ENCODE measurements at regions not wholly inside any gene's neighbourhood (a gene's known extent, or its start where the extent isn't known, plus 50 kb on each side); places are given as distances from the start of the nearest gene placed in this dataset.
"Not testable (repeated sequence)": the region's sequence is repeated elsewhere in the genome, so short reads cannot be mapped to it uniquely, and the experiment has no call there.

- Mint-ChIP-seq H3K27ac (no peak overlapping the region; the same call in 1 of the 2 replicates), H3K9me3 (peaks cover 11% of the 10 kb centered on the region), H3K4me3 (no peak overlapping the region), H3K36me3 (ENCODE audit: low read depth) (peaks cover 7% of the 10 kb centered on the region), H3K27me3 (ENCODE audit: insufficient read depth) (peaks cover 4% of the 10 kb centered on the region), H3K4me1 (ENCODE audit: low read depth) (peaks cover 18% of the 10 kb centered on the region)
- no peak for TF ChIP-seq CTCF (IDR thresholded peaks at IDR 0.05)
- peak; percentile 59 for DNase-seq
These were observed 159.8 kb upstream of the JADE1 start for GRCh38 chr4:128649575-128650205.

GRCh38 chr4:128649161-128649560 is 160.3 kb upstream of the JADE1 start:
- Mint-ChIP-seq H3K4me1 (ENCODE audit: low read depth) (peaks cover 18% of the 10 kb centered on the region), H3K27ac (no peak overlapping the region; the same call in 1 of the 2 replicates), H3K36me3 (ENCODE audit: low read depth) (peaks cover 4% of the 10 kb centered on the region; the same call in 1 of the 2 replicates), H3K4me3 (no peak overlapping the region), H3K27me3 (ENCODE audit: insufficient read depth) (peaks cover 4% of the 10 kb centered on the region), H3K9me3 (peaks cover 6% of the 10 kb centered on the region; the same call in 1 of the 2 replicates)
- DNase-seq: no peak
- no peak for TF ChIP-seq CTCF (IDR thresholded peaks at IDR 0.05)

GRCh38 chr4:128648021-128648420 is 161.5 kb upstream of the JADE1 start:
- no peak for TF ChIP-seq CTCF (IDR thresholded peaks at IDR 0.05)
- Mint-ChIP-seq H3K9me3 (no peaks in the 10 kb centered on the region), H3K27ac (no peak overlapping the region), H3K27me3 (ENCODE audit: insufficient read depth) (peaks cover 2% of the 10 kb centered on the region), H3K36me3 (ENCODE audit: low read depth) (no peaks in the 10 kb centered on the region), H3K4me1 (ENCODE audit: low read depth) (peaks cover 13% of the 10 kb centered on the region), H3K4me3 (no peak overlapping the region)
- no peak for DNase-seq

GRCh38 chr4:128646893-128647292 is 162.6 kb upstream of the JADE1 start:
- DNase-seq; H3K4me3 Mint-ChIP-seq; H3K27ac Mint-ChIP-seq; H3K9me3 Mint-ChIP-seq; H3K36me3 Mint-ChIP-seq (ENCODE audit: low read depth); H3K27me3 Mint-ChIP-seq (ENCODE audit: insufficient read depth): not testable (repeated sequence)
- peaks cover 13% of the 10 kb centered on the region for H3K4me1 Mint-ChIP-seq (ENCODE audit: low read depth)

- H3K27me3 Mint-ChIP-seq (ENCODE audit: insufficient read depth); H3K9me3 Mint-ChIP-seq; H3K36me3 Mint-ChIP-seq (ENCODE audit: low read depth); DNase-seq; H3K4me3 Mint-ChIP-seq; H3K27ac Mint-ChIP-seq: not testable (repeated sequence)
- peaks cover 15% of the 10 kb centered on the region for H3K4me1 Mint-ChIP-seq (ENCODE audit: low read depth)
These were observed 164.5 kb upstream of the JADE1 start for GRCh38 chr4:128644693-128645654.

- peaks cover 12% of the 10 kb centered on the region for H3K4me1 Mint-ChIP-seq (ENCODE audit: low read depth)
- H3K9me3 Mint-ChIP-seq; DNase-seq; H3K36me3 Mint-ChIP-seq (ENCODE audit: low read depth); H3K27me3 Mint-ChIP-seq (ENCODE audit: insufficient read depth); H3K4me3 Mint-ChIP-seq; H3K27ac Mint-ChIP-seq: not testable (repeated sequence)
These were observed 165.4 kb upstream of the JADE1 start for GRCh38 chr4:128644107-128644506.

GRCh38 chr4:128641566-128641965 is 167.9 kb upstream of the JADE1 start:
- H3K27ac Mint-ChIP-seq; H3K36me3 Mint-ChIP-seq (ENCODE audit: low read depth); H3K4me3 Mint-ChIP-seq; H3K27me3 Mint-ChIP-seq (ENCODE audit: insufficient read depth); DNase-seq; H3K9me3 Mint-ChIP-seq: not testable (repeated sequence)
- peaks cover 18% of the 10 kb centered on the region for H3K4me1 Mint-ChIP-seq (ENCODE audit: low read depth)

Measured in HFFc6 (cell line).